Smooth muscle cell of the brain vasculature (primary cell): ENCODE measurements at regions not wholly inside any gene's neighbourhood (a gene's known extent, or its start where the extent isn't known, plus 50 kb on each side); places are given as distances from the start of the nearest gene placed in this dataset.

Source experiments
- DNase-seq: peaks from one replicate; pipeline ENCODE4 v3.0.0-alpha.2; 2012; ENCODE audit warnings: low read depth, low spot score

- no peak for DNase-seq
These were observed 275.3 kb upstream of the KLF12 start for GRCh38 chr13:74409551-74409950.

- DNase-seq, result peak; percentile 1
These were observed 272.2 kb upstream of the KLF12 start for GRCh38 chr13:74406420-74406819.

DNA sequence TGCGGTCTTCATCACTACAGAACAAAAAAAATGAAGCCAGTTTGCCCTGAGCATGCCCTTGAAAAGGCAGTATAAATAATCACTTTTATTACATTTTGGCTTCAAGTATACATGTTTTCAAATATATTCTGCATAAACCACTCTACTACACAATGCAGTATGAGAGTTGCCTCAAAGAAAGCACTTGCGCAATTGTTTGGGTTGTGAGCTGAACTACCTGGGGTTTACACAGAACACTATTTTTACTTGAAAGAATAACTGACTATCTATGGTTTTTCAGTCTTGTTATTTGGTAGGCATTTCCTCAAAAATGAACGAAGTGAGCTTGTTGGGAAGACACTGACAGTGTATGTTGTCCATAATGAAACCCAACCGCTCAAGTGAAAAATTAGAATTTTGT is 264.4 kb upstream of the KLF12 start:
- DNase-seq, result no peak

DNA sequence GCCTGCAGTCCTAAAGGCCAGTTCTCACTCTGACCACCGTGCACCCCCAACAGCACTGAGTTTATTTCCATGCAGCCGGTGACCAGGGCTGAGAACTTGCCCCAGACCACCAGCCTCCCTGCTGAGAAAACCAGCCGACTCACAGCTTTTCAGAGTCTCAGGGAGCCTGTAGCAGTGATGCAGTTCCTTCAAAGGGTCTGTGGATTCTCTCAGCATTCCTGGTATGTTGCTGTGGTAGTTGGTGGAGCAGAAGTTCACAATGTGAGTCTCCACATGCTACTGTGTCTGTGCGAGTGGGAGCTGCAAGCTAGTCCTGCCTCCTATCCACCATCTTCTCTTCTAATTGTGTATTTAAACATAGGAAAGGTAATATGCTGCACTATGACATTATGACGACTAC is 254.9 kb upstream of the KLF12 start:
- no peak for DNase-seq

GRCh38 chr13:74388626-74389025 is 254.4 kb upstream of the KLF12 start:
- no peak for DNase-seq

GRCh38 chr13:74372511-74372910 is 238.3 kb upstream of the KLF12 start:
- DNase-seq, result no peak

DNA sequence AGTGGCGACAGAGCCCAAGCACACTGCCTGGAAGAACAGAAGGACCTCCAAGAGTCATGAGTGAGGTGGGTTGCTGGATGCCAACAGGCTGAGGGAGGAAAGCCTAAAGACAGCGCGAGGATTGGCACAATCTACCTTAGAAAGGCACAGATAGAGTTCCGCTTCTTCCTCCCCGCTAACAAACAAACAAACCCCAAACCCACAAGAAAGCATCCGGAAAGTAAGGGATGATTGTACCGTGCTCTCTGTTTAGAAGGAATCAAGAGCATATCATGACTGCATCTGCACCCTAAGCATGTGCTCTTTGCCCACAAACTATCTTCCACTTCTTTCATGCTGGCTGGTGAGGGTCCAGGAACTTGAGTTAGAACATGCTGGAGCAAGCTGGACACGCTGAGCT is 233.0 kb upstream of the KLF12 start:
- DNase-seq, result no peak

DNA sequence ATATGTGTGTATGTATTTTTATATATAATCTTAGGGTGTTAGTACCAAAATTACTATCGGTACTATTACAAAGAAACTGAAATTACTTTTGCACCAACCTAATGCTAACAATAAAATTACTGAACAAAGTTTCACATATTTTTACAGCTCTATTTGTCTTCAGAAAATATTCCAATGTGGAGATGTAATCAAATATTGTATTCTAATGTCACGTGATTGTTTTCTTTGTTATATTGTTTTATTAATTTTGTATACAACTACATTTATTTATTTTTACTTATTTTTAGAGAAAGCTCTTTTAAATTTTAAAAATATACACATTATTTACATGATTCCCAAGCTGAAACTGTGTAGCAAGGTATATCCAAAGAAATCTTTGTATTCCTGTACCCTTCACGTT is 227.1 kb upstream of the KLF12 start:
- DNase-seq, result no peak

DNA sequence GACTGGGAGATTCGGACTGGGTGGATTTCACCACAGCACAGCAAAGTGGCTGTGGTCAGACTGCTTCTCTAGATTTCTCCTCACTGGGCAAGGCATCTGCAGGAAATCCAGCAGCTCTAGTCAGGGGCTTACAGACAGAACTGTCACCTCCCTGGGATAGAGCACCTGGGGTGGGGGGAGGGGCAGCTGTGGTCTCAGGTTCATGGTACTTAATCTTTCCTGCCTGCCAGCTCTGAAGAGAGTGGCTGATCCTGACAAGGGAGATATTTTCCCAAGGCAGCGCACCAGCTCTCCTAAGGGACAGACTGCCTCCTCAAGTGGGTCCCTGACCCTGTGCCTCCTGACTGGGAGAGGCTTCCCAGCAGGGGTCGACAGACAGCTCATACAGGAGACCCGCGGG is 212.8 kb upstream of the KLF12 start:
- no peak for DNase-seq

GRCh38 chr13:74338341-74338740 is 204.1 kb upstream of the KLF12 start:
- DNase-seq, result no peak

DNA sequence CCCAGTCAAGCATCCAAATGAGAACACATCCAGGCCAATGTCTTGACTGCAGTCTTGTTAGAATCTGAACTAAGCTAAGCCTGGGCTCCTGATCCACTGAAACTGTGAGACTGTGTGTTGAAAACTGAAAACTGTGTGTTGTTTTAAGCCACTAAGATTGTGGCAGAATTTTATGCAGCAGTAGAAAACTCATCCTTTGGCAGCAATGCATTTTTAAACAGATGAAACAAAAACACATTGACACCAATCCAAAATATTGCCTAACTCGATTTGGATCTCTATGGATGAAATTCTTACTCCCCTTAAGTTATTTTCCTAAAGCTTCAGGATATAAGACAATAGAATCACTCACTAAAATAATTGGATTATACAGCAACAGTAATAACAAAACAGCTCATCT is 202.3 kb upstream of the KLF12 start:
- DNase-seq, result no peak

DNA sequence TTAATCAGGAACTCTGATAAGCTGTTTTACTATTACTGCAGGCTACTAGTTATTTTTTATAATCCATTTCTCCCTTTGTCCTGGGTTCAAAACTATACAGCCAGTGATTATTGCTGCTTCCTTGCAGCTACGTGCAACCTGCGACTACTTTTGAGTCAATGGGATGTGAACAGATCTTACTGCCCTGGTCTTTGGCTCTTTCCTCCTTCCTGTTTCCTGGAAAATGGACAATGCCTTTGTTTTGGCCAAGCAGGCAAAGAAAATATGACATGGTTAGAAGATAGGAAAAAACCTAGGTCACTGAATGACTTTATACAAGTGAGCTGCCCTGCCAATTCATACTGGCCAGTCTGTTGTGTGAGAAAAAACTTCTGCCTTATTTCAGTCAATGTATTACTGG is 201.2 kb upstream of the KLF12 start:
- DNase-seq, result no peak

GRCh38 chr13:74329962-74330361 is 195.8 kb upstream of the KLF12 start:
- DNase-seq, result no peak

DNA sequence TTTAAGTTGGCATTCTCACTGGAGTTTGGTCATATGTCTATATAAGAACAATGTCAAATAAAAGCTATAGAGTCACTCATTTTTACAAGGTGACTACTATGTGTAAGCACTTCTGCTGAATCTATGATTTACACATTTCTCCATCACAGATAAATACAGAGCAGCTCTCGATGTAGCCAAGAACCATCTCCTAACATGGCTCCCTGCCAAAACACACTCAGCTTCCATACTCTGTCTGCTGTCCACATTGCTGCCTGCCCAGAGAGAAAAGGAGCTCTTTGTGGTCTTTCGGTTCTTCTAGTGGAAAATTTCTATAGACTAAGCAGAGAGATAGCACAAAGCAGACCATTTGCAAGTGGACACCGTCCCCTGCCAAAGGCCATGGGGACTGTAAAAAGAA is 190.9 kb upstream of the KLF12 start:
- DNase-seq, result peak; percentile 53

DNA sequence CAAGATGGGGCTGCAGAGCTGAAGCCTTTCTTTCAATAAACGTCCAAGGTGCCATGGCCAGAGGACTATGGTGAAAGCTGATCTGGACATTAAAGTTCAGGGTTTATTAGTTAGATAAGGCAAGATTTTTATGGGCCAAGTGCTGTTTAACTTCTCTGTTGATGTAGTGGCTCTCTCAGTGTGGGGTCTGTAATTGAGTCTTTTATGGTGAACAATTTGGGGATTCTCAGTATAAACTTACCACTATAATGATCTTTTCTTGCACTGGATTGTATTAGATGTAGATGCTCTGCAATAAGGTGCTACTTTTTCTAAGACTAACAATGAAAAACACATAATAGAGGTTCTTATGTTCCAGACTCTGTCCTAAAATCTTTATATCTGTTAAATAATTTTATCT is 190.1 kb upstream of the KLF12 start:
- DNase-seq, result no peak

GRCh38 chr13:74322562-74322961 is 188.4 kb upstream of the KLF12 start:
- DNase-seq, result no peak

DNA sequence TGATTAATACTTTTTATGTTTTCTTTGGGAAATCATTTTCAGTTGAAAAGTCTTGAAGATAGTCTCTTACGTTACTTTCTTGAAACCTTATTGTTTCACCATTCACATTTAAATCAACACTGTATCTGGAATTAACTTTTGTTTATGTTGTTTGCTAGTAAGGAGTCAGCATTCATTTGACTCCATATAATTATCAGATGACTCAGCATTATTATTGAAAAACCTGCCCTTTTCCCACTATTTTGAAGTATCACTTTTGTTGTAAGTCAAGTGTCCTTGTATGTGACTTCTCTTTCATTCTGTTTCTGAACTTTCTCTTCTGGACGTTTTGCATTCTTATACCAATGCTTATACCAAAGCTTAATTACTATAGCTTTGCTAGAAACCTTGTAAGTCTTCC is 186.1 kb upstream of the KLF12 start:
- DNase-seq, result no peak

DNA sequence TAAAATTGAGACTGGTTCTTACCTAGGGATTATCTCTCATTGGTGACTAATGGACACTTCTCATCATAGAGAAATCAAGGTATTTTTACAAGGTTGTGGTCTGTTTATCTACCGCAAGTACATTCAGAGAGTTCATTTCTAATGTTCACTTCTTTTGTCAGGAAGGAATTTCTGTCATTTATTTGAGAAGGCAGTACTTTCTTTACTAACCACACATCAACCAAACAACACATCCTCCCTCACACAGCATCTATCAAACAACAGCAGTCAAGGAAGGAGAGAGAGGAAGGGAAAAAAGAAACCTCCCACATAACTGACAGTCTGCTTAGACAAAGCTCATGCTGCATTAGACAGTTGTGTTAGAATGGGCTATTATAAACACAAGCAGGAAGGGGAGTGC is 182.3 kb upstream of the KLF12 start:
- no peak for DNase-seq

- no peak for DNase-seq
These were observed 172.3 kb upstream of the KLF12 start for GRCh38 chr13:74306496-74306895.

DNA sequence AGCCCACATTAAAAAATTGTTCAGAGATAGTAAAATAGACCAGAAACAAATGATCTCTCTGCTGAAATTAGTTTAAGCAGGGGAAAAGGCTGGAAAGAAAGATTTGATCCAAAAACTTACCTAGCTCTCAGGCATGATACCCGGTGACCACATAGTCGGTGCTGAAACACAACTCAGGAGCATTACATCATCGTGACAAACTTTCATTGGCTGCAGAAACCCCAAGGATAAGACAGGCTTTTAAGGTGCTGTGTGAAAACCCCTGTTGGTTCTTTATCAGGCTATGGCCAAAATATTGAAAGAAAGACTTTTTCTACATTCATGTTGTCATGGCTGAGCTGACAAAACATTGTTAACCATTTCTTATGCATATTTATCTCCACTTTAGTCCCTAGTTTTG is 171.7 kb upstream of the KLF12 start:
- DNase-seq, result no peak

GRCh38 chr13:74301258-74301935 is 167.2 kb upstream of the KLF12 start:
- DNase-seq, result no peak

GRCh38 chr13:74300162-74300561 is 166.0 kb upstream of the KLF12 start:
- DNase-seq, result no peak

- DNase-seq, result no peak
These were observed 165.5 kb upstream of the KLF12 start for GRCh38 chr13:74299721-74300120.

DNA sequence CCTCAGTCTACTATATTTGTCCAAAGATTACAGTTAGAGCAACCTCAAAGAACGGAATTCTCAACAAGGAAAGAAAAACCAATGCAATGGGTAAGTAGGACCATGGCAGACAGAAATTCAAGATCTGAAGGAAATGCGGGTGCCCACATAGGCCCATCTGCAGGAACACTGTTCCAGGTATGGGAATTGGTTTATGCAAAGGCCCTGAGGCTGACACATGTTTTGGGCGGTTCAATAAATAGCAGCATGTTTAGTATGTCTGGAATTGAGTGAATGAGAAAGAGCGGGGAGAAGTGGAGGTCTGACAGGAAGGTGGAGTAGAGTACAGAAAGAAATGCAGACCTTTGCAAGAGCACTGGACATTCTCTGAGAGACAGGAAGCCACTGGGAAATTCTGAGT is 164.7 kb upstream of the KLF12 start:
- DNase-seq, result no peak
